ENCODE measurements at regions not wholly inside any gene's neighbourhood (a gene's known extent, or its start where the extent isn't known, plus 50 kb on each side); places are given as distances from the start of the nearest gene placed in this dataset.

GRCh38 chr15:93762036-93762435 lies 469.3 kb upstream of the MCTP2 start (continued):
- TF ChIP-seq NR2C1 (IDR thresholded peaks at IDR 0.05) (no peak), EGR1 (IDR thresholded peaks at IDR 0.05; ENCODE audit: borderline replicate concordance in 1 of 2, low read depth in 2 of 2, low read length in 2 of 2) (no peak)
- TF ChIP-seq, protein P1, sequence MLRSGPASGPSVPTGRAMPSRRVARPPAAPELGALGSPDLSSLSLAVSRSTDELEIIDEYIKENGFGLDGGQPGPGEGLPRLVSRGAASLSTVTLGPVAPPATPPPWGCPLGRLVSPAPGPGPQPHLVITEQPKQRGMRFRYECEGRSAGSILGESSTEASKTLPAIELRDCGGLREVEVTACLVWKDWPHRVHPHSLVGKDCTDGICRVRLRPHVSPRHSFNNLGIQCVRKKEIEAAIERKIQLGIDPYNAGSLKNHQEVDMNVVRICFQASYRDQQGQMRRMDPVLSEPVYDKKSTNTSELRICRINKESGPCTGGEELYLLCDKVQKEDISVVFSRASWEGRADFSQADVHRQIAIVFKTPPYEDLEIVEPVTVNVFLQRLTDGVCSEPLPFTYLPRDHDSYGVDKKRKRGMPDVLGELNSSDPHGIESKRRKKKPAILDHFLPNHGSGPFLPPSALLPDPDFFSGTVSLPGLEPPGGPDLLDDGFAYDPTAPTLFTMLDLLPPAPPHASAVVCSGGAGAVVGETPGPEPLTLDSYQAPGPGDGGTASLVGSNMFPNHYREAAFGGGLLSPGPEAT (IDR thresholded peaks at IDR 0.05; ENCODE audit: low read depth), result no peak

DNA sequence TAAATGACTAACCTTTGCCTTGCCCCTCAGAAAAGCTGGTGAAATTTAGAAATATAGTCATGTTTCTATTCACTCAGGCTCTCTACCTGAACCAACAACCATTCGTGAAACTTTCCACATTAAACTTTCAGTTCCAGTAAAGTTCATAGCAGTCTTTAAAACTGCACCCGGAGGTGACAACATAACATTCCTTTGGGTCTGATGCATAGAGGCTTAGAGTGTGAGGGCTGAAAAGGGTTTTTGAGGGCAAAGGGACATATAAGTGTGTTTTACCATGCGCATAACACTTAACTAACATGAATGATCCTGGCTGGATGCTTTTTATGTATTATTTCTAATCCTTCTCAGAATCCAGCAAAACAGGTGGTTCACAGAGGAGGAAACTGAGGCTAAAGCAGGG lies 471.7 kb upstream of the MCTP2 start:
- no peak for FAIRE-seq
- no peak for ATAC-seq
- Histone ChIP-seq H3K36me3 (ENCODE audit: control insufficient read depth in 2 of 2, insufficient read depth in 2 of 2, low read length in 1 of 2) (no peaks in the 10 kb centered on the region), H4K20me1 (ENCODE audit: control insufficient read depth, insufficient read depth) (no peaks in the 10 kb centered on the region), H3K4me1 (ENCODE audit: control insufficient read depth, insufficient read depth, low read length) (no peaks in the 10 kb centered on the region), H3K4me3 (no peak overlapping the region), H3K4me2 (ENCODE audit: control insufficient read depth, insufficient read depth) (no peak overlapping the region), H3K27me3 (replicated peaks in 1 of 2; ENCODE audit: control insufficient read depth in 2 of 2, insufficient read depth in 2 of 2, low read length in 1 of 2) (no peaks in the 10 kb centered on the region), H2AFZ (ENCODE audit: control insufficient read depth, low read depth, low read length) (no peak overlapping the region), H3K79me2 (ENCODE audit: control insufficient read depth, insufficient read depth, low read length) (no peaks in the 10 kb centered on the region), H3K27ac (ENCODE audit: control insufficient read depth, insufficient read depth) (no peak overlapping the region), H3K9me3 (replicated peaks; ENCODE audit: control insufficient read depth, insufficient read depth, low read length) (no peaks in the 10 kb centered on the region), H3K9ac (ENCODE audit: control insufficient read depth, insufficient read depth, low read length) (no peak overlapping the region)
- ChIA-PET POLR2A (no interaction called here), RAD21 (ENCODE audit: unreplicated experiment) (no interaction called here), SMC1A (ENCODE audit: uncharacterized antibody, unreplicated experiment) (no interaction called here), CTCF (no interaction called here)
- BruUV-seq (replicated peaks), result no TSS peak
- intact Hi-C loops (cut with micrococcal nuclease; ENCODE audit: unreplicated experiment), result no loop called here
- no peak for DNase-seq (ENCODE audit: low read depth, low spot score)
- WGBS (ENCODE audit: insufficient coverage, insufficient replicate concordance, low lambda C conversion rate, missing lambda C conversion rate), result 2% methylated on average over 3 of the region's 3 CpGs
- in situ Hi-C loops (cut with MboI), result no loop called here
- no peak for TF ChIP-seq SMAD5 (IDR thresholded peaks at IDR 0.05; ENCODE audit: low read depth)
- TF ChIP-seq, protein P1 (IDR thresholded peaks at IDR 0.05; ENCODE audit: low read depth), result no peak
- TF ChIP-seq RAD21 (IDR thresholded peaks at IDR 0.05; ENCODE audit: insufficient read depth, low read depth, low read length), result no peak
- TF ChIP-seq MYB (IDR thresholded peaks at IDR 0.05; ENCODE audit: borderline replicate concordance, low read depth, low read length), result no peak
- no peak for TF ChIP-seq POLR2AphosphoS2 (IDR thresholded peaks at IDR 0.05; ENCODE audit: low read depth, low read length)
- TF ChIP-seq, protein P2, sequence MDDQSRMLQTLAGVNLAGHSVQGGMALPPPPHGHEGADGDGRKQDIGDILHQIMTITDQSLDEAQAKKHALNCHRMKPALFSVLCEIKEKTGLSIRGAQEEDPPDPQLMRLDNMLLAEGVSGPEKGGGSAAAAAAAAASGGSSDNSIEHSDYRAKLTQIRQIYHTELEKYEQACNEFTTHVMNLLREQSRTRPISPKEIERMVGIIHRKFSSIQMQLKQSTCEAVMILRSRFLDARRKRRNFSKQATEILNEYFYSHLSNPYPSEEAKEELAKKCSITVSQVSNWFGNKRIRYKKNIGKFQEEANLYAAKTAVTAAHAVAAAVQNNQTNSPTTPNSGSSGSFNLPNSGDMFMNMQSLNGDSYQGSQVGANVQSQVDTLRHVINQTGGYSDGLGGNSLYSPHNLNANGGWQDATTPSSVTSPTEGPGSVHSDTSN (IDR thresholded peaks at IDR 0.05; ENCODE audit: insufficient replicate concordance, low read depth, low read length), result no peak
- TF ChIP-seq RBBP5 (conservative IDR thresholded peaks at IDR 0.05), result no peak
- TF ChIP-seq, protein P3, sequence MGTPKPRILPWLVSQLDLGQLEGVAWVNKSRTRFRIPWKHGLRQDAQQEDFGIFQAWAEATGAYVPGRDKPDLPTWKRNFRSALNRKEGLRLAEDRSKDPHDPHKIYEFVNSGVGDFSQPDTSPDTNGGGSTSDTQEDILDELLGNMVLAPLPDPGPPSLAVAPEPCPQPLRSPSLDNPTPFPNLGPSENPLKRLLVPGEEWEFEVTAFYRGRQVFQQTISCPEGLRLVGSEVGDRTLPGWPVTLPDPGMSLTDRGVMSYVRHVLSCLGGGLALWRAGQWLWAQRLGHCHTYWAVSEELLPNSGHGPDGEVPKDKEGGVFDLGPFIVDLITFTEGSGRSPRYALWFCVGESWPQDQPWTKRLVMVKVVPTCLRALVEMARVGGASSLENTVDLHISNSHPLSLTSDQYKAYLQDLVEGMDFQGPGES (IDR thresholded peaks at IDR 0.05), result no peak
- TF ChIP-seq TAF1 (IDR thresholded peaks at IDR 0.05; ENCODE audit: borderline replicate concordance, low read depth, low read length), result no peak
- no peak for TF ChIP-seq SMAD1 (IDR thresholded peaks at IDR 0.05; ENCODE audit: low read depth, partially characterized antibody)
- TF ChIP-seq, protein P4, sequence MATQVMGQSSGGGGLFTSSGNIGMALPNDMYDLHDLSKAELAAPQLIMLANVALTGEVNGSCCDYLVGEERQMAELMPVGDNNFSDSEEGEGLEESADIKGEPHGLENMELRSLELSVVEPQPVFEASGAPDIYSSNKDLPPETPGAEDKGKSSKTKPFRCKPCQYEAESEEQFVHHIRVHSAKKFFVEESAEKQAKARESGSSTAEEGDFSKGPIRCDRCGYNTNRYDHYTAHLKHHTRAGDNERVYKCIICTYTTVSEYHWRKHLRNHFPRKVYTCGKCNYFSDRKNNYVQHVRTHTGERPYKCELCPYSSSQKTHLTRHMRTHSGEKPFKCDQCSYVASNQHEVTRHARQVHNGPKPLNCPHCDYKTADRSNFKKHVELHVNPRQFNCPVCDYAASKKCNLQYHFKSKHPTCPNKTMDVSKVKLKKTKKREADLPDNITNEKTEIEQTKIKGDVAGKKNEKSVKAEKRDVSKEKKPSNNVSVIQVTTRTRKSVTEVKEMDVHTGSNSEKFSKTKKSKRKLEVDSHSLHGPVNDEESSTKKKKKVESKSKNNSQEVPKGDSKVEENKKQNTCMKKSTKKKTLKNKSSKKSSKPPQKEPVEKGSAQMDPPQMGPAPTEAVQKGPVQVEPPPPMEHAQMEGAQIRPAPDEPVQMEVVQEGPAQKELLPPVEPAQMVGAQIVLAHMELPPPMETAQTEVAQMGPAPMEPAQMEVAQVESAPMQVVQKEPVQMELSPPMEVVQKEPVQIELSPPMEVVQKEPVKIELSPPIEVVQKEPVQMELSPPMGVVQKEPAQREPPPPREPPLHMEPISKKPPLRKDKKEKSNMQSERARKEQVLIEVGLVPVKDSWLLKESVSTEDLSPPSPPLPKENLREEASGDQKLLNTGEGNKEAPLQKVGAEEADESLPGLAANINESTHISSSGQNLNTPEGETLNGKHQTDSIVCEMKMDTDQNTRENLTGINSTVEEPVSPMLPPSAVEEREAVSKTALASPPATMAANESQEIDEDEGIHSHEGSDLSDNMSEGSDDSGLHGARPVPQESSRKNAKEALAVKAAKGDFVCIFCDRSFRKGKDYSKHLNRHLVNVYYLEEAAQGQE (IDR thresholded peaks at IDR 0.05; ENCODE audit: low read depth, low read length), result no peak

All from GM12878 (cell line).